Endometrium (tissue), 2 donors: ENCODE measurements at regions not wholly inside any gene's neighbourhood (a gene's known extent, or its start where the extent isn't known, plus 50 kb on each side); places are given as distances from the start of the nearest gene placed in this dataset.

ENCODE experiments used
- FAIRE-seq: peaks from 2 replicates; lab custom pipeline; 2012; peaks lifted over from hg19 to GRCh38; lab: Jason Lieb, UNC
- donor health status: control.
- donor health status: control.

- FAIRE-seq: no peak
Measured at GRCh38 chr2:2828774-2829368, 497.8 kb upstream of the MYT1L start.

- no peak for FAIRE-seq
Measured at GRCh38 chr2:2827761-2828221, 496.7 kb upstream of the MYT1L start.

- FAIRE-seq: no peak
Measured at GRCh38 chr2:2827046-2827636, 496.1 kb upstream of the MYT1L start.

- no peak for FAIRE-seq
Measured at GRCh38 chr2:2826621-2827020, 495.5 kb upstream of the MYT1L start.

- no peak for FAIRE-seq
Measured at GRCh38 chr2:2826209-2826551, 495.1 kb upstream of the MYT1L start.

GRCh38 chr2:2825516-2826208 is 494.6 kb upstream of the MYT1L start:
- no peak for FAIRE-seq

GRCh38 chr2:2825062-2825461 is 494.0 kb upstream of the MYT1L start:
- no peak for FAIRE-seq

- no peak for FAIRE-seq
Measured at GRCh38 chr2:2824588-2824987, 493.5 kb upstream of the MYT1L start.

- FAIRE-seq: no peak
Measured at GRCh38 chr2:2823061-2823753, 492.1 kb upstream of the MYT1L start.

- FAIRE-seq: no peak
Measured at GRCh38 chr2:2822143-2822542, 491.1 kb upstream of the MYT1L start.

GRCh38 chr2:2812648-2813047 is 481.6 kb upstream of the MYT1L start:
- no peak for FAIRE-seq

- FAIRE-seq: no peak
Measured at GRCh38 chr2:2812117-2812516, 481.0 kb upstream of the MYT1L start.

- FAIRE-seq: no peak
Measured at GRCh38 chr2:2810504-2810903, 479.4 kb upstream of the MYT1L start.

- no peak for FAIRE-seq
Measured at GRCh38 chr2:2809771-2810170, 478.7 kb upstream of the MYT1L start.

- FAIRE-seq: no peak
Measured at GRCh38 chr2:2808551-2809058, 477.5 kb upstream of the MYT1L start.

- no peak for FAIRE-seq
Measured at GRCh38 chr2:2806711-2807110, 475.6 kb upstream of the MYT1L start.

GRCh38 chr2:2805263-2805662 is 474.2 kb upstream of the MYT1L start:
- no peak for FAIRE-seq

- no peak for FAIRE-seq
Measured at GRCh38 chr2:2804528-2804927, 473.5 kb upstream of the MYT1L start.

GRCh38 chr2:2801458-2801857 is 470.4 kb upstream of the MYT1L start:
- FAIRE-seq: no peak

GRCh38 chr2:2800697-2801096 is 469.6 kb upstream of the MYT1L start:
- FAIRE-seq: no peak

GRCh38 chr2:2800001-2800400 is 468.9 kb upstream of the MYT1L start:
- no peak for FAIRE-seq

- no peak for FAIRE-seq
Measured at GRCh38 chr2:2799151-2799697, 468.1 kb upstream of the MYT1L start.

- no peak for FAIRE-seq
Measured at GRCh38 chr2:2798337-2798736, 467.3 kb upstream of the MYT1L start.
